ENCODE measurements at regions not wholly inside any gene's neighbourhood (a gene's known extent, or its start where the extent isn't known, plus 50 kb on each side); places are given as distances from the start of the nearest gene placed in this dataset.

DNA sequence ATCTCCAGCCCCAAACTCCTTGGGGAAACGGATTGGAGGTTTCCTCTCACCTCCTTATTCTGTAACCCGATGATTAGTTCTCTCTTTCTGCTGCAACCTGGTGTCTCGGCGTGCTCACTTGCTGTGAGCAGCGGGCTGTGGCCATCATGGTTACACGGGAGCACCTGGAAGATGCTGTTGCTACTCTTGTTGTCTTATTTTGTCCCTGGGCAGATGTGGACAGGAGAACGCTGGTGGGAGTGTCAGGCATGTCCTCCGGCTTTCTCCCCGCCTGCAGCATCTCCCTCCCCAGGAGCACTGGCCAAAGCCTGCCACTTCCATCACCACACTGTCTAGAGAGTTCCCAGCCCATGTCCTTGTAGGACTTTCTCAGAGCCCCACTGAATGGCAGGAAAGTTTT, 211.8 kb upstream of the ZNF536 start:
- TF ChIP-seq, protein P1, sequence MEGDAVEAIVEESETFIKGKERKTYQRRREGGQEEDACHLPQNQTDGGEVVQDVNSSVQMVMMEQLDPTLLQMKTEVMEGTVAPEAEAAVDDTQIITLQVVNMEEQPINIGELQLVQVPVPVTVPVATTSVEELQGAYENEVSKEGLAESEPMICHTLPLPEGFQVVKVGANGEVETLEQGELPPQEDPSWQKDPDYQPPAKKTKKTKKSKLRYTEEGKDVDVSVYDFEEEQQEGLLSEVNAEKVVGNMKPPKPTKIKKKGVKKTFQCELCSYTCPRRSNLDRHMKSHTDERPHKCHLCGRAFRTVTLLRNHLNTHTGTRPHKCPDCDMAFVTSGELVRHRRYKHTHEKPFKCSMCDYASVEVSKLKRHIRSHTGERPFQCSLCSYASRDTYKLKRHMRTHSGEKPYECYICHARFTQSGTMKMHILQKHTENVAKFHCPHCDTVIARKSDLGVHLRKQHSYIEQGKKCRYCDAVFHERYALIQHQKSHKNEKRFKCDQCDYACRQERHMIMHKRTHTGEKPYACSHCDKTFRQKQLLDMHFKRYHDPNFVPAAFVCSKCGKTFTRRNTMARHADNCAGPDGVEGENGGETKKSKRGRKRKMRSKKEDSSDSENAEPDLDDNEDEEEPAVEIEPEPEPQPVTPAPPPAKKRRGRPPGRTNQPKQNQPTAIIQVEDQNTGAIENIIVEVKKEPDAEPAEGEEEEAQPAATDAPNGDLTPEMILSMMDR (IDR thresholded peaks at IDR 0.05) = no peak
- no peak for TF ChIP-seq POLR2A (IDR thresholded peaks at IDR 0.05)
